GM19035 (cell line): ENCODE measurements at regions not wholly inside any gene's neighbourhood (a gene's known extent, or its start where the extent isn't known, plus 50 kb on each side); places are given as distances from the start of the nearest gene placed in this dataset.
"Not testable (repeated sequence)": the region's sequence is repeated elsewhere in the genome, so short reads cannot be mapped to it uniquely, and the experiment has no call there.

Experiments used
- ATAC-seq: cut with Tn5 transposase; IDR thresholded peaks from one replicate; pipeline ENCODE4 v1.9.1; 2021; ENCODE audit not compliant: unreplicated experiment

- no peak for ATAC-seq
These were observed 561.0 kb upstream of the ANKRD30A start for GRCh38 chr10:36564433-36564832.

- no peak for ATAC-seq
These were observed 565.7 kb upstream of the ANKRD30A start for GRCh38 chr10:36559412-36560400.

GRCh38 chr10:36556468-36556867 is 568.9 kb upstream of the ANKRD30A start:
- ATAC-seq = no peak

GRCh38 chr10:36555036-36555435 is 570.4 kb upstream of the ANKRD30A start:
- ATAC-seq = no peak

- no peak for ATAC-seq
These were observed 577.4 kb upstream of the ANKRD30A start for GRCh38 chr10:36547965-36548364.

- no peak for ATAC-seq
These were observed 582.9 kb upstream of the ANKRD30A start for GRCh38 chr10:36542493-36542892.

GRCh38 chr10:36540611-36541010 is 584.8 kb upstream of the ANKRD30A start:
- no peak for ATAC-seq

GRCh38 chr10:36538953-36539586 is 586.3 kb upstream of the ANKRD30A start:
- ATAC-seq = no peak

- peak; percentile 95 for ATAC-seq
These were observed 590.9 kb upstream of the ANKRD30A start for GRCh38 chr10:36534471-36535002.

- no peak for ATAC-seq
These were observed 591.5 kb upstream of the ANKRD30A start for GRCh38 chr10:36533861-36534260.

- ATAC-seq = no peak
These were observed 592.1 kb upstream of the ANKRD30A start for GRCh38 chr10:36533316-36533715.

- ATAC-seq = no peak
These were observed 593.8 kb upstream of the ANKRD30A start for GRCh38 chr10:36531621-36532020.

GRCh38 chr10:36526033-36526432 is 599.4 kb upstream of the ANKRD30A start:
- no peak for ATAC-seq

- not testable (repeated sequence) for ATAC-seq
These were observed 601.3 kb upstream of the ANKRD30A start for GRCh38 chr10:36524126-36524525.

GRCh38 chr10:36519909-36520308 is 605.5 kb upstream of the ANKRD30A start:
- ATAC-seq = no peak

GRCh38 chr10:36516281-36516680 is 609.1 kb upstream of the ANKRD30A start:
- no peak for ATAC-seq

GRCh38 chr10:36515319-36515718 is 610.1 kb upstream of the ANKRD30A start:
- no peak for ATAC-seq

- no peak for ATAC-seq
These were observed 617.7 kb upstream of the ANKRD30A start for GRCh38 chr10:36507715-36508114.

- no peak for ATAC-seq
These were observed 618.5 kb upstream of the ANKRD30A start for GRCh38 chr10:36506697-36507496.

- ATAC-seq = no peak
These were observed 619.1 kb upstream of the ANKRD30A start for GRCh38 chr10:36506261-36506660.

GRCh38 chr10:36504758-36505157 is 620.6 kb upstream of the ANKRD30A start:
- ATAC-seq = no peak
